ENCODE measurements at regions not wholly inside any gene's neighbourhood (a gene's known extent, or its start where the extent isn't known, plus 50 kb on each side); places are given as distances from the start of the nearest gene placed in this dataset.

- no peak for DNase-seq (ENCODE audit: low spot score)
- TF ChIP-seq CTCF (IDR thresholded peaks at IDR 0.05; ENCODE audit: borderline replicate concordance, control extremely low read depth, extremely low read depth, insufficient read depth, missing control alignments) = no peak
- in situ Hi-C loops (cut with MboI; ENCODE audit: low sequenced_read_pairs, unreplicated experiment) = loop anchor here (25.0 kb wide), 2 partner anchors 1267 to 1517 kb away; no protein-coding TSS in a partner anchor
Observed at GRCh38 chr4:24404281-24404680, 180.1 kb downstream of the DHX15 start.

DNA sequence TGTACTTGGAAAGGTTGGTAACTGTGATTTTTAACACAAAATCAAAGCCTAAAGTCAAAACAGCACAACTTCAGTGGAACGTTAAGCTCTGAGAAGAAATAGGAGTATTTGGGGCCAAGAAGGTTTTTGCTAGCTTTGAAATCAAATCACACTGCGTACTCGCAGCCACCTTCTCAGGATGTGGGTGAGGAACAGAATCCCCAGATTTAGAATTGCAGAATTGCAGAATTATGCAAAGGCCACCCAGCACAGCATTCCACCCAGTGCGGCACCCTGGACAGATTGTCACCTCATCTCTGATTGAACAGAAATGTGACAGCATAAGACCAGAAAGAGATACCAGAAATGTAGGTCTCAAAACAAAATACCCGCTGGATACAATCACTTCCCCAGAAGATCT is 181.1 kb downstream of the DHX15 start:
- no peak for DNase-seq (ENCODE audit: low spot score)
- no peak for TF ChIP-seq CTCF (IDR thresholded peaks at IDR 0.05; ENCODE audit: borderline replicate concordance, control extremely low read depth, extremely low read depth, insufficient read depth, missing control alignments)
- in situ Hi-C loops (cut with MboI; ENCODE audit: low sequenced_read_pairs, unreplicated experiment) = loop anchor here (25.0 kb wide), 2 partner anchors 1266 to 1516 kb away; no protein-coding TSS in a partner anchor

DNA sequence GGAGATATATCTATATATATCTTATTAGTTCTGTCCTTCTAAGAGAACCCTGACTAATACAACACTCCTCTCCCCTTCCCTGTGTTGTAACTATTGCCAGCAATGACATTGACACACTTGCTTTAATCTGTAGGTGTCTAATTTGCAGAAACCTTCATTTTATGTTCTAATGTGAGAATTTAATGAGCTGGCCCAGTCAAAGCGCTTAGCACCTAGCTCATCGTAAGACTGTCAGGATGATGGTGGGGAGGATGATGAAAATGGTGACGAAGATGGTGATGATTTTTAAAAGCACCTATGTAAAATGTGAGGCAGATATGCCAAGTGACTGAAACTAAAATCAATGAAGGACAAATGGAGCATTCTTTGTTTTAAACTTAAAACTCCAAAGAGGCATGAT is 183.8 kb downstream of the DHX15 start:
- no peak for DNase-seq (ENCODE audit: low spot score)
- in situ Hi-C loops (cut with MboI; ENCODE audit: low sequenced_read_pairs, unreplicated experiment) = loop anchor here (25.0 kb wide), 2 partner anchors 1263 to 1513 kb away; no protein-coding TSS in a partner anchor
- no peak for TF ChIP-seq CTCF (IDR thresholded peaks at IDR 0.05; ENCODE audit: borderline replicate concordance, control extremely low read depth, extremely low read depth, insufficient read depth, missing control alignments)

- in situ Hi-C loops (cut with MboI; ENCODE audit: low sequenced_read_pairs, unreplicated experiment) = no loop called here
- TF ChIP-seq CTCF (IDR thresholded peaks at IDR 0.05; ENCODE audit: borderline replicate concordance, control extremely low read depth, extremely low read depth, insufficient read depth, missing control alignments) = no peak
- no peak for DNase-seq (ENCODE audit: low spot score)
Observed at GRCh38 chr4:24396988-24397387, 187.4 kb downstream of the DHX15 start.

GRCh38 chr4:24395937-24396336 is 188.4 kb downstream of the DHX15 start:
- DNase-seq (ENCODE audit: low spot score) = no peak
- in situ Hi-C loops (cut with MboI; ENCODE audit: low sequenced_read_pairs, unreplicated experiment) = no loop called here
- no peak for TF ChIP-seq CTCF (IDR thresholded peaks at IDR 0.05; ENCODE audit: borderline replicate concordance, control extremely low read depth, extremely low read depth, insufficient read depth, missing control alignments)

DNA sequence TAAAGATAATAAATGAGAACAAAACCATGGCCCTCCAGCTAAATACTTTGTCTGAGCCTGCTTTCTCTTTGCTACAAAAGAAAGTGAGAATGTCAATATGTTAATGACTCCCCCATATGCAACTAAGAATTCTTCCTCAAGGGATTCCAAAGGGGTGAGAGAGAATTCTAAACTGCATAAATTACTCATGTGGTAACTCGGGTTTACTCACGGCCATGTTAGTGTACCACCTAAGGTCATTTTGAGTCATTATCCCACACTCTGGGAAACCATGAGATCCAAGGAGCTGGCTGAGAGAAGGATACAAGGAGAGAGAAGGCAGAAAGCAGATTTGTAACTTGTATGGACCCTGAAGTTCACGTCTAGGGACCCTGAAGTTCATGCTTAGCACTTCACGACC is 190.3 kb downstream of the DHX15 start:
- no peak for TF ChIP-seq CTCF (IDR thresholded peaks at IDR 0.05; ENCODE audit: borderline replicate concordance, control extremely low read depth, extremely low read depth, insufficient read depth, missing control alignments)
- no peak for DNase-seq (ENCODE audit: low spot score)
- in situ Hi-C loops (cut with MboI; ENCODE audit: low sequenced_read_pairs, unreplicated experiment) = no loop called here

- no peak for DNase-seq (ENCODE audit: low spot score)
- TF ChIP-seq CTCF (IDR thresholded peaks at IDR 0.05; ENCODE audit: borderline replicate concordance, control extremely low read depth, extremely low read depth, insufficient read depth, missing control alignments) = no peak
- in situ Hi-C loops (cut with MboI; ENCODE audit: low sequenced_read_pairs, unreplicated experiment) = no loop called here
Observed at GRCh38 chr4:24392613-24393012, 191.7 kb downstream of the DHX15 start.
